H1 (cell line): ENCODE measurements at regions not wholly inside any gene's neighbourhood (a gene's known extent, or its start where the extent isn't known, plus 50 kb on each side); places are given as distances from the start of the nearest gene placed in this dataset.

Source experiments
- CTCF ChIA-PET: fragments of 300-600 bp; sonication (Branson Sonifier 250); formaldehyde crosslinking; loops from one replicate; lab custom pipeline; 2021; ENCODE audit not compliant: partially characterized antibody; lab: Charles Lee
- POLR2A ChIA-PET: fragments of 300-600 bp; sonication (Branson Sonifier 250); formaldehyde crosslinking; loops from one replicate; lab custom pipeline; 2021; ENCODE audit warnings: inconsistent platforms; ENCODE audit not compliant: partially characterized antibody; lab: Charles Lee
- DNase-seq, 2 experiments: peaks; one replicate each; pipeline versions ENCODE4 v3.0.0 to v3.0.0-alpha.2; 2010 to 2022; ENCODE audit warnings: low spot score in 2 of 2, low read depth in 1 of 2, mixed read lengths in 1 of 2
- FAIRE-seq: peaks from 2 replicates; lab custom pipeline; 2011; peaks lifted over from hg19 to GRCh38; lab: Jason Lieb, UNC
- H2AFZ ChIP-seq: 2 replicates; pipeline ENCODE4 v1.8.1; 2012; ENCODE audit warnings: low read length, inconsistent platforms
- H2AK5ac ChIP-seq: 2 replicates; pipeline ENCODE4 v1.6.1; 2013; ENCODE audit warnings: low read depth, low read length
- H2BK120ac ChIP-seq: replicated peaks from 2 replicates; pipeline ENCODE3; 2013; ENCODE audit warnings: low read depth, low read length, inconsistent platforms
- H2BK12ac ChIP-seq: 2 replicates; pipeline ENCODE4 v1.6.1; 2013; ENCODE audit warnings: low read depth, low read length
- H2BK15ac ChIP-seq: 2 replicates; pipeline ENCODE4 v1.6.1; 2013; ENCODE audit warnings: low read length
- H2BK20ac ChIP-seq: 2 replicates; pipeline ENCODE4 v1.6.1; 2013; ENCODE audit warnings: low read length
- H2BK5ac ChIP-seq: 2 replicates; pipeline ENCODE4 v1.6.1; 2013; ENCODE audit warnings: low read depth, low read length
- H3K14ac ChIP-seq: 2 replicates; pipeline ENCODE4 v1.6.1; 2013; ENCODE audit warnings: inconsistent platforms; ENCODE audit not compliant: insufficient read length
- H3K18ac ChIP-seq: 2 replicates; pipeline ENCODE4 v1.6.1; 2013; ENCODE audit warnings: low read length; ENCODE audit errors: extremely low read depth
- H3K23ac ChIP-seq: 2 replicates; pipeline ENCODE4 v1.6.1; 2013; ENCODE audit warnings: inconsistent platforms; ENCODE audit not compliant: insufficient read length
- H3K23me2 ChIP-seq: 2 replicates; pipeline ENCODE4 v1.6.1; 2013; ENCODE audit warnings: low read depth, low read length
- H3K27ac ChIP-seq: 2 replicates; pipeline ENCODE4 v1.6.1; 2011; ENCODE audit warnings: low read depth, low read length, inconsistent platforms
- H3K27me3 ChIP-seq, 4 experiments: replicated peaks in 1 of 4; 1 replicate in 1 of 4; 2 replicates in 3 of 4; pipeline versions ENCODE4 v1.6.1 to v1.8.1; 2011 to 2013; ENCODE audit warnings: low read length in 3 of 4, mild to moderate bottlenecking in 3 of 4, inconsistent platforms in 2 of 4, mixed read lengths in 2 of 4, moderate library complexity in 1 of 4; ENCODE audit not compliant: control insufficient read depth in 3 of 4, insufficient read depth in 3 of 4; ENCODE audit errors: extremely low read depth in 1 of 4
- H3K36me3 ChIP-seq, 4 experiments: 2 replicates each; pipeline versions ENCODE4 v1.6.1 to v1.8.1; 2011 to 2013; ENCODE audit warnings: mild to moderate bottlenecking in 4 of 4, low read length in 3 of 4, moderate library complexity in 2 of 4, control low read depth in 1 of 4, inconsistent platforms in 1 of 4; ENCODE audit not compliant: insufficient read depth in 4 of 4, control insufficient read depth in 2 of 4
- H3K4ac ChIP-seq: replicated peaks from 2 replicates; pipeline ENCODE3; 2013; ENCODE audit warnings: low read length, low read depth, mixed read lengths, inconsistent platforms; ENCODE audit not compliant: insufficient read length
- H3K4me1 ChIP-seq, 4 experiments: replicated peaks in 1 of 4; 1 replicate in 1 of 4; 2 replicates in 3 of 4; pipeline versions ENCODE4 v1.6.1 to v1.8.1; 2011 to 2013; ENCODE audit warnings: low read length in 3 of 4, inconsistent platforms in 2 of 4, mixed read lengths in 1 of 4; ENCODE audit not compliant: insufficient read depth in 4 of 4, control insufficient read depth in 3 of 4
- H3K4me2 ChIP-seq, 2 experiments: 2 replicates each; pipeline versions ENCODE4 v1.6.1 to v1.8.1; 2011 to 2013; ENCODE audit warnings: low read depth in 2 of 2, low read length in 2 of 2, control low read depth in 1 of 2, inconsistent platforms in 1 of 2, mild to moderate bottlenecking in 1 of 2; ENCODE audit not compliant: insufficient read depth in 1 of 2
- H3K4me3 ChIP-seq, 4 experiments: fragments of 200-600, 300-600 bp in 1 of 4; sonication (generic), shearing (Covaris generic), sonication (Bioruptor Twin) in 1 of 4; 2 replicates each; pipeline versions ENCODE4 v1.5.1 to v1.8.1; 2011 to 2016; ENCODE audit warnings: low read length in 4 of 4, low read depth in 3 of 4, control low read depth in 2 of 4, inconsistent platforms in 2 of 4, mild to moderate bottlenecking in 2 of 4, mixed read lengths in 1 of 4, moderate library complexity in 1 of 4; ENCODE audit not compliant: insufficient read depth in 2 of 4; ENCODE audit errors: extremely low read depth in 1 of 4
- H3K56ac ChIP-seq: replicated peaks from 2 replicates; pipeline ENCODE3; 2013; ENCODE audit warnings: low read depth, mild to moderate bottlenecking, mixed read lengths, low read length, inconsistent platforms; ENCODE audit not compliant: insufficient read length
- H3K79me1 ChIP-seq: 2 replicates; pipeline ENCODE4 v1.6.1; 2013; ENCODE audit warnings: low read depth, low read length, control low read depth
- H3K79me2 ChIP-seq, 2 experiments: 2 replicates each; pipeline versions ENCODE4 v1.6.1 to v1.8.1; 2012 to 2013; ENCODE audit warnings: low read length in 2 of 2, mild to moderate bottlenecking in 2 of 2, inconsistent platforms in 1 of 2; ENCODE audit not compliant: insufficient read depth in 2 of 2, control insufficient read depth in 1 of 2
- H3K9ac ChIP-seq, 4 experiments: replicated peaks in 1 of 4; 1 replicate in 1 of 4; 2 replicates in 3 of 4; pipeline versions ENCODE4 v1.6.1 to v1.8.1; 2011 to 2013; ENCODE audit warnings: low read depth in 3 of 4, low read length in 3 of 4, control low read depth in 2 of 4, mild to moderate bottlenecking in 2 of 4, moderate library complexity in 2 of 4, inconsistent platforms in 1 of 4; ENCODE audit errors: extremely low read depth in 1 of 4
- H3K9me3 ChIP-seq, 2 experiments: 2 replicates each; pipeline versions ENCODE4 v1.6.1 to v1.8.1; 2012 to 2013; ENCODE audit warnings: mild to moderate bottlenecking in 2 of 2, moderate library complexity in 2 of 2, control low read depth in 1 of 2, inconsistent platforms in 1 of 2, low read depth in 1 of 2, low read length in 1 of 2, mixed read lengths in 1 of 2; ENCODE audit not compliant: insufficient read depth in 2 of 2
- H4K20me1 ChIP-seq, 2 experiments: replicated peaks in 1 of 2; 2 replicates each; pipeline versions ENCODE3 to v1.8.1; 2011 to 2013; ENCODE audit warnings: inconsistent platforms in 2 of 2, low read length in 2 of 2, mild to moderate bottlenecking in 1 of 2; ENCODE audit not compliant: insufficient read depth in 2 of 2, control insufficient read depth in 1 of 2
- H4K5ac ChIP-seq: 2 replicates; pipeline ENCODE4 v1.6.1; 2013; ENCODE audit warnings: low read length, low read depth, mixed read lengths, inconsistent platforms; ENCODE audit not compliant: insufficient read length
- H4K8ac ChIP-seq: 2 replicates; pipeline ENCODE4 v1.8.0; 2013; ENCODE audit warnings: mild to moderate bottlenecking, moderate library complexity, low read length, inconsistent platforms; ENCODE audit not compliant: insufficient read depth; ENCODE audit errors: extremely low read depth
- H4K91ac ChIP-seq: replicated peaks from 2 replicates; pipeline ENCODE3; 2013; ENCODE audit warnings: low read length, mixed read lengths, inconsistent platforms; ENCODE audit not compliant: insufficient read length
- SAP30 ChIP-seq: fragments of 300-600 bp; sonication (generic); IDR thresholded peaks from 2 replicates; pipeline ENCODE4 v1.7.1; 2012; ENCODE audit warnings: low read length, moderate library complexity, mild to moderate bottlenecking, inconsistent platforms; ENCODE audit not compliant: insufficient read depth, insufficient replicate concordance
- WGBS, 2 experiments: shearing (Covaris generic) in 1 of 2; methylation state at CpG; one replicate each; pipeline versions ENCODE4 v1.1.6 to v1.1.7; 2013 to 2015; ENCODE audit warnings: low lambda C conversion rate in 2 of 2, mixed read lengths in 2 of 2, inconsistent platforms in 1 of 2, low coverage in 1 of 2, missing lambda C conversion rate in 1 of 2; ENCODE audit not compliant: insufficient replicate concordance in 2 of 2, insufficient coverage in 1 of 2, insufficient read length in 1 of 2; ENCODE audit errors: extremely low coverage in 1 of 2, missing lambda C conversion rate in 1 of 2; 5-methylcytosine and 5-hydroxymethylcytosine counted together

DNA sequence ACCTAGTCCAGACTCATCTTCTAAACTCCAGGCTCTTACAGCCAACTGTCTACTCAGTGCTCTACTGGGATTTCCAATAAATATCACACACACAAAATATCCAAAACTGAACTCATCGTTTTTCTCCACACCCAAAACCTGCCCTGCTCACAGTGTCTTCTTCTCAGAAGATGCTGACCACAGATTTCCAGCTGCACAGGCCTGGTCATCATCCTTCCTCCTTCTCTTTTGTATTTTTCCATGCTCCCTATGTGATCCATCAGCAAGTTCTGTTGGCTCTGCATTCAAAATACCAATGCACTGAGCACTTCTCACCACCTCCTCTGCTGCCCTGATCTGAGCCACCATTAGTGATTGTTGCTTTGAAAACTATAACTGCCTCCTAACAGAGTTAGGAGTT, 159.5 kb upstream of the KAZN start:
- H3K4me3 ChIP-seq = no peak overlapping the region
- H3K23ac ChIP-seq = no peak overlapping the region
- no peak overlapping the region for H2BK20ac ChIP-seq
- ChIA-PET CTCF (interaction anchor here (0.7 to 1.2 kb wide), 3 partner anchors 128 to 337 kb away, joined by 3 to 4 read pairs (median 4); no protein-coding TSS in a partner anchor), POLR2A (no interaction called here)
- no peak overlapping the region for H3K9ac ChIP-seq
- no peak overlapping the region for H2AK5ac ChIP-seq
- no peaks in the 10 kb centered on the region; a peak in 2 of 7 replicates for H3K27me3 ChIP-seq
- no peak overlapping the region for H3K4ac ChIP-seq
- FAIRE-seq (no peak), DNase-seq (no peak)
- no peaks in the 10 kb centered on the region for H3K36me3 ChIP-seq
- no peak overlapping the region for H2AFZ ChIP-seq
- H3K18ac ChIP-seq = no peak overlapping the region
- H2BK12ac ChIP-seq = no peak overlapping the region
- no peak overlapping the region for H3K27ac ChIP-seq
- H3K56ac ChIP-seq = no peak overlapping the region
- H3K79me1 ChIP-seq = no peaks in the 10 kb centered on the region
- no peaks in the 10 kb centered on the region for H3K23me2 ChIP-seq
- H2BK120ac ChIP-seq = no peak overlapping the region
- H3K9me3 ChIP-seq = no peaks in the 10 kb centered on the region
- H3K79me2 ChIP-seq = no peaks in the 10 kb centered on the region
- no peak overlapping the region for H2BK5ac ChIP-seq
- no peak overlapping the region for H4K5ac ChIP-seq
- H4K91ac ChIP-seq = no peak overlapping the region
- H2BK15ac ChIP-seq = no peak overlapping the region
- WGBS, 2 experiments = 86% methylated on average over 1 of the region's 1 CpG; no CpG with 5 or more reads in 1 of the 2 experiments
- H3K4me1 ChIP-seq = no peaks in the 10 kb centered on the region
- TF ChIP-seq SAP30 = no peak
- no peak overlapping the region for H4K8ac ChIP-seq
- H3K14ac ChIP-seq = no peak overlapping the region
- H4K20me1 ChIP-seq = no peaks in the 10 kb centered on the region
- no peak overlapping the region for H3K4me2 ChIP-seq
